SK-N-SH (cell line): ENCODE measurements at regions not wholly inside any gene's neighbourhood (a gene's known extent, or its start where the extent isn't known, plus 50 kb on each side); places are given as distances from the start of the nearest gene placed in this dataset.

ENCODE experiments used
- CTCF ChIA-PET: fragments of 300-600, 350-600 bp; formaldehyde crosslinking; extraction: SDS; loops from one replicate; lab custom pipeline; 2021; lab: Yijun Ruan, JAX
- POLR2A ChIA-PET: fragments of 350-600 bp; sonication (Branson Sonifier 250); formaldehyde crosslinking; extraction: SDS; loops from one replicate; lab custom pipeline; 2020; ENCODE audit warnings: antibody characterized with exemption, inconsistent platforms; lab: Yijun Ruan, JAX
- DNase-seq: peaks from one replicate; pipeline ENCODE4 v3.0.0; 2012
- H2AFZ ChIP-seq: fragments of 200-600 bp; sonication (generic); 2 replicates; pipeline ENCODE4 v1.8.1; 2016; ENCODE audit warnings: antibody characterized with exemption, mild to moderate bottlenecking, low read depth
- H3F3A ChIP-seq: fragments of 200-600 bp; sonication (generic); replicated peaks from 2 replicates; pipeline ENCODE3; 2016; ENCODE audit warnings: antibody characterized with exemption, mild to moderate bottlenecking; ENCODE audit not compliant: insufficient read depth
- H3K27ac ChIP-seq, 2 experiments: fragments of 200-500 bp in 1 of 2; fragments of 200-600 bp in 1 of 2; sonication (Bioruptor generic) in 1 of 2; sonication (generic), shearing (Covaris generic) in 1 of 2; 2 replicates each; pipeline versions ENCODE4 v1.5.1 to v1.6.1; 2014 to 2016; ENCODE audit warnings: low read depth in 2 of 2, inconsistent platforms in 1 of 2, low read length in 1 of 2, mild to moderate bottlenecking in 1 of 2, mixed read lengths in 1 of 2
- H3K27me3 ChIP-seq: fragments of 200-600 bp; sonication (generic), shearing (Covaris generic); 2 replicates; pipeline ENCODE4 v1.6.1; 2016; ENCODE audit warnings: mixed run types; ENCODE audit not compliant: insufficient read depth
- H3K36me3 ChIP-seq, 2 experiments: fragments of 200-500 bp in 1 of 2; fragments of 200-600 bp in 1 of 2; sonication (Bioruptor generic) in 1 of 2; sonication (generic) in 1 of 2; replicated peaks in 1 of 2; 2 replicates each; pipeline versions ENCODE3 to v1.5.1; 2014 to 2016; ENCODE audit warnings: low read length in 1 of 2, mild to moderate bottlenecking in 1 of 2; ENCODE audit not compliant: insufficient read depth in 2 of 2, control insufficient read depth in 1 of 2
- H3K4me1 ChIP-seq, 2 experiments: fragments of 200-500 bp in 1 of 2; fragments of 200-600 bp in 1 of 2; sonication (Bioruptor generic) in 1 of 2; sonication (generic), shearing (Covaris generic) in 1 of 2; 2 replicates each; pipeline versions ENCODE4 v1.5.1 to v1.6.1; 2014 to 2016; ENCODE audit warnings: low read depth in 1 of 2, low read length in 1 of 2, mixed run types in 1 of 2; ENCODE audit not compliant: insufficient read depth in 2 of 2, control insufficient read depth in 1 of 2
- H3K4me2 ChIP-seq: fragments of 200-600 bp; sonication (generic), shearing (Covaris generic); 2 replicates; pipeline ENCODE4 v1.6.1; 2017; ENCODE audit warnings: mixed run types
- H3K4me3 ChIP-seq, 2 experiments: fragments of 200-500 bp in 1 of 2; fragments of 200-600 bp in 1 of 2; sonication (Bioruptor generic) in 1 of 2; sonication (generic), shearing (Covaris generic) in 1 of 2; 2 replicates each; pipeline versions ENCODE4 v1.5.1 to v1.8.1; 2014 to 2016; ENCODE audit warnings: low read depth in 2 of 2, inconsistent platforms in 1 of 2, low read length in 1 of 2, mild to moderate bottlenecking in 1 of 2, mixed read lengths in 1 of 2, moderate library complexity in 1 of 2
- H3K79me2 ChIP-seq: fragments of 200-600 bp; sonication (generic); 2 replicates; pipeline ENCODE4 v1.8.1; 2017; ENCODE audit warnings: mild to moderate bottlenecking; ENCODE audit not compliant: insufficient read depth
- H3K9ac ChIP-seq: fragments of 200-600 bp; sonication (generic); 2 replicates; pipeline ENCODE4 v1.6.1; 2017; ENCODE audit warnings: mixed run types
- H3K9me2 ChIP-seq: fragments of 200-600 bp; sonication (generic); 2 replicates; pipeline ENCODE4 v1.6.1; 2017; ENCODE audit warnings: mixed run types
- H3K9me3 ChIP-seq: fragments of 200-600 bp; sonication (generic); 2 replicates; pipeline ENCODE4 v1.6.1; 2017; ENCODE audit warnings: mixed run types, mild to moderate bottlenecking, moderate library complexity
- H4K20me1 ChIP-seq: fragments of 200-600 bp; sonication (generic); 2 replicates; pipeline ENCODE4 v1.6.1; 2017; ENCODE audit warnings: mild to moderate bottlenecking, mixed run types; ENCODE audit not compliant: insufficient read depth
- CHD2 ChIP-seq: fragments of 150-350 bp; IDR thresholded peaks from 2 replicates; pipeline ENCODE4 v1.6.1; 2018; ENCODE audit warnings: low read length; ENCODE audit not compliant: partially characterized antibody
- EP300 ChIP-seq, 2 experiments: IDR thresholded peaks; 2 replicates each; pipeline versions ENCODE4 v1.4.0 to v1.6.1; 2012; ENCODE audit warnings: borderline replicate concordance in 1 of 2, low read depth in 1 of 2, low read length in 1 of 2
- FOXM1 ChIP-seq: IDR thresholded peaks from 2 replicates; pipeline ENCODE4 v1.4.0; 2012; ENCODE audit warnings: low read depth, mild to moderate bottlenecking
- MEF2A ChIP-seq: IDR thresholded peaks from 2 replicates; pipeline ENCODE4 v1.4.0; 2012; ENCODE audit warnings: low read depth, borderline replicate concordance
- NFIC ChIP-seq: IDR thresholded peaks from 2 replicates; pipeline ENCODE4 v1.4.0; 2012; ENCODE audit warnings: borderline replicate concordance
- RFX5 ChIP-seq: IDR thresholded peaks from 2 replicates; pipeline ENCODE4 v1.6.1; 2012; ENCODE audit warnings: mild to moderate bottlenecking, improper control_type of control experiment, low read length
- RXRA ChIP-seq: IDR thresholded peaks from 2 replicates; pipeline ENCODE4 v1.4.0; 2012; ENCODE audit warnings: low read depth, mild to moderate bottlenecking, borderline replicate concordance
- TAF1 ChIP-seq: IDR thresholded peaks from 2 replicates; pipeline ENCODE4 v1.6.1; 2012; ENCODE audit warnings: low read depth, mild to moderate bottlenecking, low read length, moderate library complexity, borderline replicate concordance
- YY1 ChIP-seq: IDR thresholded peaks from 2 replicates; pipeline ENCODE4 v1.4.0; 2012; ENCODE audit warnings: low read depth, mild to moderate bottlenecking
- WGBS: methylation state at CpG from one replicate; pipeline ENCODE4 v1.1.6; 2017; ENCODE audit warnings: low lambda C conversion rate; 5-methylcytosine and 5-hydroxymethylcytosine counted together
- TF ChIP-seq, protein P1 (sequence below): fragments of 200-600 bp; sonication (generic); IDR thresholded peaks from 2 replicates; pipeline ENCODE4 v1.6.1; 2017; ENCODE audit warnings: antibody characterized with exemption, mild to moderate bottlenecking, moderate library complexity
- TF ChIP-seq, protein P2 (sequence below): IDR thresholded peaks from 2 replicates; pipeline ENCODE4 v1.4.0; 2012; ENCODE audit warnings: low read depth
- TF ChIP-seq, protein P3 (sequence below): IDR thresholded peaks from 2 replicates; pipeline ENCODE4 v1.6.1; 2012; ENCODE audit warnings: mild to moderate bottlenecking, low read depth, low read length, moderate library complexity
- TF ChIP-seq, protein P4 (sequence below): fragments of 150-350 bp; IDR thresholded peaks from 2 replicates; pipeline ENCODE4 v1.6.1; 2017; ENCODE audit warnings: antibody characterized with exemption, low read length, low read depth, borderline replicate concordance

DNA sequence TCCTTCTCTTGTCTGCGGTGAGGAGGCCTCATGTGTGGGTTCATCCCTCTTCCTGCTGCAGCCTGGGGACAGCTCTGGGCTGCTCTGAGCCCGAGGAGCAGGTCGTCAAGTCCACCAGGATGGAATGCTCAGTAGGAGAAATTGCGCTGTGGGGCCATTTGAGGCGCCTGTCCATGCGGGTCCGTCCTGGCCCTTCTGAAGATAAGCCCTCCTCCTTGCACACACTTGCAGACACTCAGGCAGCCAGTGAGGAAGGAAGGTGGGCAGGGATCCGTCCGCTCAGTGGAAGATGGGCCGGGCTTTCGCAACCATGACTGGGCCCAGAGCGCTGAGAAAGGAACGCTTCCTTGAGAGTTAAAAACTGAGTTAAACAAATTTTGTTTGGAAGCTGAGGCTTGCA lies 356.8 kb downstream of the GLRX3 start:
- CTCF ChIA-PET = no interaction called here
- Histone ChIP-seq H4K20me1 (no peaks in the 10 kb centered on the region), H3K9me2 (no peaks in the 10 kb centered on the region), H3K27me3 (no peaks in the 10 kb centered on the region), H3K9ac (no peak overlapping the region), H3F3A (no peaks in the 10 kb centered on the region), H3K4me3 (no peak overlapping the region), H3K27ac (no peak overlapping the region), H3K4me2 (no peak overlapping the region)
- DNase-seq = no peak
- 56% methylated on average over 12 of the region's 13 CpGs for WGBS
- POLR2A ChIA-PET = no interaction called here
- TF ChIP-seq YY1 (no peak), EP300 (IDR thresholded peaks at IDR 0.05; ENCODE audit: borderline replicate concordance in 1 of 2, low read depth in 1 of 2, low read length in 1 of 2) (no peak), MEF2A (no peak), CHD2 (no peak), RFX5 (no peak), TAF1 (no peak), FOXM1 (no peak), NFIC (no peak), RXRA (no peak)
- TF ChIP-seq, protein P1, sequence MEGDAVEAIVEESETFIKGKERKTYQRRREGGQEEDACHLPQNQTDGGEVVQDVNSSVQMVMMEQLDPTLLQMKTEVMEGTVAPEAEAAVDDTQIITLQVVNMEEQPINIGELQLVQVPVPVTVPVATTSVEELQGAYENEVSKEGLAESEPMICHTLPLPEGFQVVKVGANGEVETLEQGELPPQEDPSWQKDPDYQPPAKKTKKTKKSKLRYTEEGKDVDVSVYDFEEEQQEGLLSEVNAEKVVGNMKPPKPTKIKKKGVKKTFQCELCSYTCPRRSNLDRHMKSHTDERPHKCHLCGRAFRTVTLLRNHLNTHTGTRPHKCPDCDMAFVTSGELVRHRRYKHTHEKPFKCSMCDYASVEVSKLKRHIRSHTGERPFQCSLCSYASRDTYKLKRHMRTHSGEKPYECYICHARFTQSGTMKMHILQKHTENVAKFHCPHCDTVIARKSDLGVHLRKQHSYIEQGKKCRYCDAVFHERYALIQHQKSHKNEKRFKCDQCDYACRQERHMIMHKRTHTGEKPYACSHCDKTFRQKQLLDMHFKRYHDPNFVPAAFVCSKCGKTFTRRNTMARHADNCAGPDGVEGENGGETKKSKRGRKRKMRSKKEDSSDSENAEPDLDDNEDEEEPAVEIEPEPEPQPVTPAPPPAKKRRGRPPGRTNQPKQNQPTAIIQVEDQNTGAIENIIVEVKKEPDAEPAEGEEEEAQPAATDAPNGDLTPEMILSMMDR = no peak
- TF ChIP-seq, protein P2, sequence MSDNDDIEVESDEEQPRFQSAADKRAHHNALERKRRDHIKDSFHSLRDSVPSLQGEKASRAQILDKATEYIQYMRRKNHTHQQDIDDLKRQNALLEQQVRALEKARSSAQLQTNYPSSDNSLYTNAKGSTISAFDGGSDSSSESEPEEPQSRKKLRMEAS = no peak
- TF ChIP-seq, protein P3, sequence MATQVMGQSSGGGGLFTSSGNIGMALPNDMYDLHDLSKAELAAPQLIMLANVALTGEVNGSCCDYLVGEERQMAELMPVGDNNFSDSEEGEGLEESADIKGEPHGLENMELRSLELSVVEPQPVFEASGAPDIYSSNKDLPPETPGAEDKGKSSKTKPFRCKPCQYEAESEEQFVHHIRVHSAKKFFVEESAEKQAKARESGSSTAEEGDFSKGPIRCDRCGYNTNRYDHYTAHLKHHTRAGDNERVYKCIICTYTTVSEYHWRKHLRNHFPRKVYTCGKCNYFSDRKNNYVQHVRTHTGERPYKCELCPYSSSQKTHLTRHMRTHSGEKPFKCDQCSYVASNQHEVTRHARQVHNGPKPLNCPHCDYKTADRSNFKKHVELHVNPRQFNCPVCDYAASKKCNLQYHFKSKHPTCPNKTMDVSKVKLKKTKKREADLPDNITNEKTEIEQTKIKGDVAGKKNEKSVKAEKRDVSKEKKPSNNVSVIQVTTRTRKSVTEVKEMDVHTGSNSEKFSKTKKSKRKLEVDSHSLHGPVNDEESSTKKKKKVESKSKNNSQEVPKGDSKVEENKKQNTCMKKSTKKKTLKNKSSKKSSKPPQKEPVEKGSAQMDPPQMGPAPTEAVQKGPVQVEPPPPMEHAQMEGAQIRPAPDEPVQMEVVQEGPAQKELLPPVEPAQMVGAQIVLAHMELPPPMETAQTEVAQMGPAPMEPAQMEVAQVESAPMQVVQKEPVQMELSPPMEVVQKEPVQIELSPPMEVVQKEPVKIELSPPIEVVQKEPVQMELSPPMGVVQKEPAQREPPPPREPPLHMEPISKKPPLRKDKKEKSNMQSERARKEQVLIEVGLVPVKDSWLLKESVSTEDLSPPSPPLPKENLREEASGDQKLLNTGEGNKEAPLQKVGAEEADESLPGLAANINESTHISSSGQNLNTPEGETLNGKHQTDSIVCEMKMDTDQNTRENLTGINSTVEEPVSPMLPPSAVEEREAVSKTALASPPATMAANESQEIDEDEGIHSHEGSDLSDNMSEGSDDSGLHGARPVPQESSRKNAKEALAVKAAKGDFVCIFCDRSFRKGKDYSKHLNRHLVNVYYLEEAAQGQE = no peak
- TF ChIP-seq, protein P4, sequence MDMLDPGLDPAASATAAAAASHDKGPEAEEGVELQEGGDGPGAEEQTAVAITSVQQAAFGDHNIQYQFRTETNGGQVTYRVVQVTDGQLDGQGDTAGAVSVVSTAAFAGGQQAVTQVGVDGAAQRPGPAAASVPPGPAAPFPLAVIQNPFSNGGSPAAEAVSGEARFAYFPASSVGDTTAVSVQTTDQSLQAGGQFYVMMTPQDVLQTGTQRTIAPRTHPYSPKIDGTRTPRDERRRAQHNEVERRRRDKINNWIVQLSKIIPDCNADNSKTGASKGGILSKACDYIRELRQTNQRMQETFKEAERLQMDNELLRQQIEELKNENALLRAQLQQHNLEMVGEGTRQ = no peak
- TF ChIP-seq, all 33 proteins: peak for 0
- no peaks in the 10 kb centered on the region for H3K9me3 ChIP-seq
- no peaks in the 10 kb centered on the region for H3K79me2 ChIP-seq
- no peak overlapping the region for H2AFZ ChIP-seq
- no peaks in the 10 kb centered on the region; a peak in 1 of 4 replicates for H3K4me1 ChIP-seq
- no peaks in the 10 kb centered on the region for H3K36me3 ChIP-seq
